ENCODE measurements at regions not wholly inside any gene's neighbourhood (a gene's known extent, or its start where the extent isn't known, plus 50 kb on each side); places are given as distances from the start of the nearest gene placed in this dataset.
A peak's percentile ranks its signal among the peaks of the same experiment; 100 is the strongest.

- Histone ChIP-seq H3K79me2 (no peaks in the 10 kb centered on the region), H3K36me3 (replicated peaks; ENCODE audit: insufficient read depth, low read depth) (no peaks in the 10 kb centered on the region), H3K4me1 (ENCODE audit: insufficient read depth) (peaks cover 12% of the 10 kb centered on the region), H3K9me2 (replicated peaks; ENCODE audit: insufficient read depth) (no peaks in the 10 kb centered on the region), H3K4me3 (peak overlapping the region; percentile 17), H3K9me3 (ENCODE audit: low read depth) (no peaks in the 10 kb centered on the region), H3K27me3 (no peaks in the 10 kb centered on the region), H3K4me2 (peak overlapping the region; percentile 93), H2AFZ (peak overlapping the region; percentile 67), H3K27ac (peak overlapping the region; percentile 82), H4K20me1 (ENCODE audit: insufficient read depth, poor library complexity, severe bottlenecking) (no peaks in the 10 kb centered on the region)
- TF ChIP-seq CTCF (IDR thresholded peaks at IDR 0.05; ENCODE audit: poor library complexity) (peak; percentile 98), EZH2 (IDR thresholded peaks at IDR 0.05; ENCODE audit: borderline replicate concordance) (no peak), EZH2phosphoT487 (IDR thresholded peaks at IDR 0.05; ENCODE audit: low read depth, severe bottlenecking, unreplicated experiment) (no peak)
- DNase-seq (ENCODE audit: low spot score) = peak; percentile 95
- 6% methylated on average over 20 of the region's 20 CpGs for WGBS (ENCODE audit: low lambda C conversion rate, missing lambda C conversion rate)
Observed at GRCh38 chr11:10933455-10934292, 75.8 kb upstream of the ZBED5 start.

- peaks cover 12% of the 10 kb centered on the region for H3K4me1 ChIP-seq (ENCODE audit: insufficient read depth)
- H3K4me3 ChIP-seq = no peak overlapping the region
- H3K27ac ChIP-seq = no peak overlapping the region
- H4K20me1 ChIP-seq (ENCODE audit: insufficient read depth, poor library complexity, severe bottlenecking) = no peaks in the 10 kb centered on the region
- H2AFZ ChIP-seq = no peak overlapping the region
- H3K4me2 ChIP-seq = peak overlapping the region; percentile 93
- H3K9me2 ChIP-seq (replicated peaks; ENCODE audit: insufficient read depth) = no peaks in the 10 kb centered on the region
- no peaks in the 10 kb centered on the region for H3K79me2 ChIP-seq
- no peaks in the 10 kb centered on the region for H3K9me3 ChIP-seq (ENCODE audit: low read depth)
- DNase-seq (ENCODE audit: low spot score) = no peak
- TF ChIP-seq EZH2 (IDR thresholded peaks at IDR 0.05; ENCODE audit: borderline replicate concordance) = no peak
- TF ChIP-seq EZH2phosphoT487 (IDR thresholded peaks at IDR 0.05; ENCODE audit: low read depth, severe bottlenecking, unreplicated experiment) = no peak
- TF ChIP-seq CTCF (IDR thresholded peaks at IDR 0.05; ENCODE audit: poor library complexity) = no peak
- no peaks in the 10 kb centered on the region for H3K27me3 ChIP-seq
- no peaks in the 10 kb centered on the region for H3K36me3 ChIP-seq (replicated peaks; ENCODE audit: insufficient read depth, low read depth)
- WGBS (ENCODE audit: low lambda C conversion rate, missing lambda C conversion rate) = 92% methylated on average over 5 of the region's 5 CpGs
Observed at GRCh38 chr11:10932976-10933375, 75.1 kb upstream of the ZBED5 start.

- no peak for DNase-seq (ENCODE audit: low spot score)
- Histone ChIP-seq H3K27me3 (no peaks in the 10 kb centered on the region), H3K27ac (peak overlapping the region; percentile 96), H4K20me1 (ENCODE audit: insufficient read depth, poor library complexity, severe bottlenecking) (no peaks in the 10 kb centered on the region), H3K4me1 (ENCODE audit: insufficient read depth) (peaks cover 17% of the 10 kb centered on the region), H3K9me3 (ENCODE audit: low read depth) (no peaks in the 10 kb centered on the region), H3K36me3 (replicated peaks; ENCODE audit: insufficient read depth, low read depth) (no peaks in the 10 kb centered on the region), H2AFZ (peak overlapping the region; percentile 94), H3K9me2 (replicated peaks; ENCODE audit: insufficient read depth) (no peaks in the 10 kb centered on the region), H3K79me2 (no peaks in the 10 kb centered on the region), H3K4me3 (peak overlapping the region; percentile 25), H3K4me2 (peak overlapping the region; percentile 93)
- no peak for TF ChIP-seq EZH2phosphoT487 (IDR thresholded peaks at IDR 0.05; ENCODE audit: low read depth, severe bottlenecking, unreplicated experiment)
- 36% methylated on average over 9 of the region's 14 CpGs for WGBS (ENCODE audit: low lambda C conversion rate, missing lambda C conversion rate)
Observed at GRCh38 chr11:10931761-10932670, 74.2 kb upstream of the ZBED5 start.

All from hepatocyte (in vitro differentiated cells).